ENCODE measurements at regions not wholly inside any gene's neighbourhood (a gene's known extent, or its start where the extent isn't known, plus 50 kb on each side); places are given as distances from the start of the nearest gene placed in this dataset.

- ATAC-seq (no peak), DNase-seq (no peak), FAIRE-seq (no peak)
- no peak for TF ChIP-seq CTCF (IDR thresholded peaks at IDR 0.05)
- H3K4me1 ChIP-seq = no peaks in the 10 kb centered on the region
- H3K36me3 ChIP-seq = no peaks in the 10 kb centered on the region
- no peaks in the 10 kb centered on the region for H3K9me3 ChIP-seq
- H3K27ac ChIP-seq = no peak overlapping the region
- intact Hi-C loops (cut with DNase I) = no loop called here
- peaks cover 0 to 9% (median 3%) of the 10 kb centered on the region in 4 donors for H3K27me3 ChIP-seq
- no peak overlapping the region for H3K4me3 ChIP-seq
- WGBS, 2 donors = 53 to 59% methylated on average over 5 of the region's 5 CpGs
Measured at GRCh38 chr2:176461098-176461808, 192.0 kb downstream of the MTX2 start.

- Histone ChIP-seq H3K4me1 (no peaks in the 10 kb centered on the region), H3K9me3 (no peaks in the 10 kb centered on the region), H3K36me3 (no peaks in the 10 kb centered on the region), H3K4me3 (no peak overlapping the region), H3K27ac (no peak overlapping the region), H3K27me3 (peaks cover 0 to 9% (median 3%) of the 10 kb centered on the region in 4 donors)
- FAIRE-seq (no peak), ATAC-seq (peak in 1 of 4 donors; percentile 16), DNase-seq (no peak)
- 30 to 31% methylated on average over 5 of the region's 5 CpGs for whole genome bisulfite sequencing, 2 donors
- TF ChIP-seq CTCF (IDR thresholded peaks at IDR 0.05) = no peak
- intact Hi-C loops (cut with DNase I) = no loop called here
Measured at GRCh38 chr2:176461809-176462670, 192.8 kb downstream of the MTX2 start.

- Histone ChIP-seq H3K4me1 (no peaks in the 10 kb centered on the region), H3K4me3 (no peak overlapping the region), H3K9me3 (no peaks in the 10 kb centered on the region), H3K27ac (no peak overlapping the region), H3K27me3 (peaks cover 0 to 9% (median 3%) of the 10 kb centered on the region in 4 donors), H3K36me3 (no peaks in the 10 kb centered on the region)
- ATAC-seq (no peak), FAIRE-seq (no peak), DNase-seq (no peak)
- WGBS, 2 donors = 69 to 75% methylated on average over 3 of the region's 3 CpGs
- intact Hi-C loops (cut with DNase I) = no loop called here
- no peak for TF ChIP-seq CTCF (IDR thresholded peaks at IDR 0.05)
Measured at GRCh38 chr2:176463546-176463945, 194.3 kb downstream of the MTX2 start.

GRCh38 chr2:176464886-176465564, 195.8 kb downstream of the MTX2 start:
- Histone ChIP-seq H3K4me3 (no peak overlapping the region), H3K27me3 (peaks cover 0 to 6% (median 2%) of the 10 kb centered on the region in 4 donors), H3K36me3 (no peaks in the 10 kb centered on the region), H3K9me3 (no peaks in the 10 kb centered on the region), H3K27ac (no peak overlapping the region), H3K4me1 (no peaks in the 10 kb centered on the region)
- 24 to 32% methylated on average over 10 of the region's 10 CpGs for WGBS, 2 donors
- intact Hi-C loops (cut with DNase I) = no loop called here
- DNase-seq (no peak), ATAC-seq (no peak), FAIRE-seq (no peak)
- no peak for TF ChIP-seq CTCF (IDR thresholded peaks at IDR 0.05)

Data from pancreas (tissue), 10 donors.